K562 (cell line): ENCODE measurements at regions not wholly inside any gene's neighbourhood (a gene's known extent, or its start where the extent isn't known, plus 50 kb on each side); places are given as distances from the start of the nearest gene placed in this dataset.

Experiments
- ATAC-seq: fragments of 200-7000 bp; cut with Tn5 transposase; 3 replicates; pipeline ENCODE4 v1.9.1; 2020; ENCODE audit warnings: moderate library complexity
- BruUV-seq: library from RNA; stranded (reverse); fragments of 400-500 nt; replicated peaks from 2 replicates; lab custom pipeline; 2021; lab: Mats Ljungman, UMichigan
- CTCF ChIA-PET: fragments of 300-600 bp; formaldehyde crosslinking; extraction: SDS; loops from one replicate; lab custom pipeline; 2021; ENCODE audit warnings: low intra/inter-chr PET ratio; lab: Yijun Ruan, JAX
- POLR2A ChIA-PET: fragments of 300-600, 350-650 bp; sonication (Branson Sonifier 250); formaldehyde crosslinking; extraction: SDS; loops from one replicate; lab custom pipeline; 2021; ENCODE audit warnings: antibody characterized with exemption, inconsistent platforms; lab: Yijun Ruan, JAX
- DNase-seq, 4 experiments: peaks; one replicate each; pipeline versions ENCODE4 v3.0.0 to v3.0.0-alpha.2; 2011 to 2018; ENCODE audit warnings: low spot score in 3 of 4, mixed read lengths in 3 of 4; ENCODE audit errors: extremely low read depth in 1 of 4
- FAIRE-seq: peaks from 2 replicates; lab custom pipeline; 2011; peaks lifted over from hg19 to GRCh38; lab: Jason Lieb, UNC
- H2AFZ ChIP-seq: 2 replicates; pipeline ENCODE4 v1.6.0; 2011; ENCODE audit warnings: low read depth, low read length, control low read depth, inconsistent platforms
- H3K27ac ChIP-seq: fragments of 200-600 bp; 3 replicates; pipeline ENCODE4 v1.8.0; 2011; ENCODE audit warnings: low read depth, mild to moderate bottlenecking, control low read depth, inconsistent platforms, low read length, moderate library complexity, mixed read lengths; ENCODE audit errors: extremely low read depth
- H3K27me3 ChIP-seq, 2 experiments: fragments of 300-600 bp in 1 of 2; 2 replicates in 1 of 2; 3 replicates in 1 of 2; pipeline versions ENCODE4 v1.6.0 to v1.8.0; 2011; ENCODE audit warnings: inconsistent platforms in 2 of 2, low read length in 2 of 2, mild to moderate bottlenecking in 1 of 2, mixed read lengths in 1 of 2, moderate library complexity in 1 of 2; ENCODE audit not compliant: control insufficient read depth in 2 of 2, insufficient read depth in 2 of 2
- H3K36me3 ChIP-seq: fragments of 300-600 bp; 3 replicates; pipeline ENCODE4 v1.8.0; 2011; ENCODE audit warnings: mild to moderate bottlenecking, low read length, inconsistent platforms; ENCODE audit not compliant: control insufficient read depth, insufficient read depth
- H3K4me1 ChIP-seq, 2 experiments: fragments of 200-600 bp in 1 of 2; replicated peaks in 1 of 2; 2 replicates in 1 of 2; 3 replicates in 1 of 2; pipeline versions ENCODE4 v1.5.1 to v1.8.0; 2011; ENCODE audit warnings: inconsistent platforms in 2 of 2, low read length in 2 of 2, mild to moderate bottlenecking in 1 of 2, mixed read lengths in 1 of 2, moderate library complexity in 1 of 2; ENCODE audit not compliant: control insufficient read depth in 2 of 2, insufficient read depth in 2 of 2
- H3K4me2 ChIP-seq: 2 replicates; pipeline ENCODE4 v1.6.1; 2011; ENCODE audit warnings: low read length, control low read depth, inconsistent platforms, mixed read lengths; ENCODE audit not compliant: insufficient read depth
- H3K4me3 ChIP-seq: fragments of 200-600 bp; sonication (generic), shearing (Covaris generic); 2 replicates; pipeline ENCODE4 v1.5.1; 2016; ENCODE audit warnings: control low read depth, inconsistent platforms
- H3K79me2 ChIP-seq: fragments of 200-600 bp; 3 replicates; pipeline ENCODE4 v1.8.0; 2011; ENCODE audit warnings: low read length, inconsistent platforms; ENCODE audit not compliant: control insufficient read depth, insufficient read depth
- H3K9ac ChIP-seq, 2 experiments: 2 replicates each; pipeline versions ENCODE4 v1.6.0 to v1.6.1; 2011; ENCODE audit warnings: low read depth in 2 of 2, low read length in 2 of 2, control low read depth in 1 of 2, inconsistent platforms in 1 of 2, mild to moderate bottlenecking in 1 of 2, mixed read lengths in 1 of 2; ENCODE audit not compliant: insufficient read depth in 1 of 2
- H3K9me1 ChIP-seq: one replicate; pipeline ENCODE4 v1.6.0; 2011; ENCODE audit warnings: inconsistent platforms, mild to moderate bottlenecking, low read length, moderate library complexity; ENCODE audit not compliant: control insufficient read depth, insufficient read depth
- H3K9me3 ChIP-seq: replicated peaks from 2 replicates; pipeline ENCODE4 v1.5.1; 2011; ENCODE audit warnings: low read depth, low read length, inconsistent platforms; ENCODE audit not compliant: control insufficient read depth, insufficient read depth
- H4K20me1 ChIP-seq: replicated peaks from 2 replicates; pipeline ENCODE4 v1.6.1; 2011; ENCODE audit warnings: low read length, inconsistent platforms, mixed read lengths; ENCODE audit not compliant: control insufficient read depth, insufficient read depth
- CHD1 ChIP-seq: fragments of 200-600 bp; sonication (generic); IDR thresholded peaks from one replicate; pipeline ENCODE4 v1.6.1; 2012; ENCODE audit warnings: mild to moderate bottlenecking, moderate library complexity, low read length, inconsistent platforms
- CREM ChIP-seq: IDR thresholded peaks from 2 replicates; pipeline ENCODE4 v1.6.1; 2014; ENCODE audit warnings: antibody characterized with exemption, low read depth
- KHSRP ChIP-seq: fragments of 450-650 bp; IDR thresholded peaks from 2 replicates; pipeline ENCODE4 v1.6.1; 2017
- NBN ChIP-seq: fragments of 450-650 bp; IDR thresholded peaks from 2 replicates; pipeline ENCODE4 v1.6.1; 2016; ENCODE audit warnings: low read depth, mild to moderate bottlenecking
- NR3C1 ChIP-seq: sonication (generic); formaldehyde crosslinking; IDR thresholded peaks from 2 replicates; pipeline ENCODE4 v1.8.1; 2022; ENCODE audit warnings: missing genetic modification reagents
- NR4A1 ChIP-seq, 2 experiments: fragments of 250-450 bp in 1 of 2; fragments of 450-650 bp in 1 of 2; sonication (Bioruptor Pico) in 1 of 2; IDR thresholded peaks; 2 replicates each; pipeline versions ENCODE4 v1.4.0 to v1.6.1; 2016 to 2020; ENCODE audit warnings: mild to moderate bottlenecking in 2 of 2, missing compliant biosample characterization in 1 of 2, missing genetic modification characterization in 1 of 2, moderate library complexity in 1 of 2
- PTRF ChIP-seq: fragments of 450-650 bp; IDR thresholded peaks from 2 replicates; pipeline ENCODE4 v1.6.1; 2016; ENCODE audit warnings: mild to moderate bottlenecking, missing genetic modification characterization, missing compliant biosample characterization
- SMARCB1 ChIP-seq: IDR thresholded peaks from 2 replicates; pipeline ENCODE4 v1.6.1; 2011; ENCODE audit warnings: improper control_type of control experiment, low read depth; ENCODE audit not compliant: insufficient read length
- TAF9B ChIP-seq: fragments of 450-650 bp; IDR thresholded peaks from 2 replicates; pipeline ENCODE4 v1.6.1; 2018; ENCODE audit warnings: mild to moderate bottlenecking; ENCODE audit not compliant: partially characterized antibody
- ZBTB7A ChIP-seq: IDR thresholded peaks from 2 replicates; pipeline ENCODE4 v1.6.1; 2011; ENCODE audit warnings: low read depth, mild to moderate bottlenecking, low read length, moderate library complexity, borderline replicate concordance; ENCODE audit not compliant: control insufficient read depth
- ZNF507 ChIP-seq: conservative IDR thresholded peaks from 2 replicates; pipeline ENCODE4 v1.6.1; 2017; ENCODE audit warnings: missing genetic modification characterization, missing compliant biosample characterization
- ZNF77 ChIP-seq: fragments of 250-450 bp; sonication (Bioruptor Pico); IDR thresholded peaks from 2 replicates; pipeline ENCODE4 v1.5.0; 2020
- in situ Hi-C: fragments of 300-500 bp; cut with MboI; formaldehyde crosslinking; loops from 4 replicates; pipeline ENCODE4 v1.15.0; 2018; ENCODE audit warnings: inconsistent platforms, mixed read lengths
- intact Hi-C: fragments of 100-400 bp; cut with micrococcal nuclease; formaldehyde crosslinking; loops from 2 replicates; pipeline ENCODE4 v1.14.2; 2022
- TF ChIP-seq, protein P1 (sequence below): fragments of 250-450 bp; sonication (Bioruptor Pico); IDR thresholded peaks from 2 replicates; pipeline ENCODE4 v1.4.0; 2020; ENCODE audit warnings: borderline replicate concordance
- TF ChIP-seq, protein P2 (sequence below): sonication (generic); formaldehyde crosslinking; IDR thresholded peaks from 2 replicates; pipeline ENCODE4 v1.8.0; 2023; ENCODE audit warnings: missing genetic modification reagents, mild to moderate bottlenecking, borderline replicate concordance
- TF ChIP-seq, protein P3 (sequence below): fragments of 450-650 bp; formaldehyde crosslinking; IDR thresholded peaks from 2 replicates; pipeline ENCODE4 v1.4.0; 2022; ENCODE audit warnings: missing genetic modification characterization

DNA sequence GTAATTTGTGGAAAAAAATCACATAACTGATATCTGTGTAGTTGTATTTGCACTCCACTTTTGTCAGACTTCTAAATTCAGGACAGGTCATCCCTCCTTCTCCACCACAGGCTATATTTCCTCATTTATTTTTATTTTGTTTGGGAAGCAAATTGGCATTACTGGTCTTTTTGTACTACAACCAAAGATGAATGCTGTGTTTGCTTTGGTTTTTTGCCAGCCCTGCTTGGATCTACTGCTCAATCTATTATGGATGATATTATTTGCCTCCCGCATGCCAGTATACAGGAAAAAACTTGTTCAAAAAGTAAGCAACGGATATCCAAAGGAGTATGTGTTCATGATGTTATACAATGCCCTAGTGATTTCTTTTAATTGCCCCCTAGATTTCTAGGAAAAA, 948.8 kb downstream of the TRHDE start (continued):
- TF ChIP-seq, protein P1, sequence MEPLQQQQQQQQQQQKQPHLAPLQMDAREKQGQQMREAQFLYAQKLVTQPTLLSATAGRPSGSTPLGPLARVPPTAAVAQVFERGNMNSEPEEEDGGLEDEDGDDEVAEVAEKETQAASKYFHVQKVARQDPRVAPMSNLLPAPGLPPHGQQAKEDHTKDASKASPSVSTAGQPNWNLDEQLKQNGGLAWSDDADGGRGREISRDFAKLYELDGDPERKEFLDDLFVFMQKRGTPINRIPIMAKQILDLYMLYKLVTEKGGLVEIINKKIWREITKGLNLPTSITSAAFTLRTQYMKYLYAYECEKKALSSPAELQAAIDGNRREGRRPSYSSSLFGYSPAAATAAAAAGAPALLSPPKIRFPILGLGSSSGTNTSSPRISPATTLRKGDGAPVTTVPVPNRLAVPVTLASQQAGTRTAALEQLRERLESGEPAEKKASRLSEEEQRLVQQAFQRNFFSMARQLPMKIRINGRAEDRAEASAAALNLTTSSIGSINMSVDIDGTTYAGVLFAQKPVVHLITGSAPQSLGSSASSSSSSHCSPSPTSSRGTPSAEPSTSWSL = no peak
- TF ChIP-seq KHSRP (no peak), CHD1 (no peak), NR3C1 (CRISPR knock-in tag) (no peak), NBN (no peak)

DNA sequence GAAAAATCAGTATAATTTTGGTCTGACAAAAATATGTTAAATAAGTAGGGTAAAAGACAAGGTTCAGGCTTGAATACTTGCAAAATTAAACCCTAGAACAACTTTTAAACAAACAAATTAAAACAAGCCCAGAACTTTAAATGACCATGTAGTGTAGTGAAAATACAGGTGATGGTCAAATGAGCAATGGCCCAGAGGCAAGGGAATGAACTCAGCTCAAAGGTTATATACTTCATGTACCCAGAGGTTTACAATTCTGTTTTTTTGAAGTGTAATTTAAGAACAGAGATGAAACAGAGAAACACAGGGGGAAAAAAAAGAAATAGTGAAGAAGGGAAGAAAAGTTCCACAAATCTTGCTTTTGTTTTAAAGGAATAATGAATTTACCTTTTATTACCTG, 949.2 kb downstream of the TRHDE start:
- Histone ChIP-seq H2AFZ (no peak overlapping the region), H3K9ac (no peak overlapping the region), H3K4me1 (no peaks in the 10 kb centered on the region), H3K4me3 (no peak overlapping the region), H3K36me3 (no peaks in the 10 kb centered on the region), H3K27ac (no peak overlapping the region), H4K20me1 (no peaks in the 10 kb centered on the region), H3K27me3 (no peaks in the 10 kb centered on the region), H3K9me1 (no peaks in the 10 kb centered on the region), H3K4me2 (no peak overlapping the region), H3K9me3 (no peaks in the 10 kb centered on the region; the same call in 1 of the 2 replicates), H3K79me2 (no peaks in the 10 kb centered on the region)
- DNase-seq (no peak), FAIRE-seq (no peak), ATAC-seq (no peak)
- in situ Hi-C loops = no loop called here
- intact Hi-C loops = no loop called here
- ChIA-PET POLR2A (no interaction called here), CTCF (no interaction called here)
- no TSS peak for BruUV-seq
- no peak for TF ChIP-seq ZNF507
- TF ChIP-seq, protein P2, sequence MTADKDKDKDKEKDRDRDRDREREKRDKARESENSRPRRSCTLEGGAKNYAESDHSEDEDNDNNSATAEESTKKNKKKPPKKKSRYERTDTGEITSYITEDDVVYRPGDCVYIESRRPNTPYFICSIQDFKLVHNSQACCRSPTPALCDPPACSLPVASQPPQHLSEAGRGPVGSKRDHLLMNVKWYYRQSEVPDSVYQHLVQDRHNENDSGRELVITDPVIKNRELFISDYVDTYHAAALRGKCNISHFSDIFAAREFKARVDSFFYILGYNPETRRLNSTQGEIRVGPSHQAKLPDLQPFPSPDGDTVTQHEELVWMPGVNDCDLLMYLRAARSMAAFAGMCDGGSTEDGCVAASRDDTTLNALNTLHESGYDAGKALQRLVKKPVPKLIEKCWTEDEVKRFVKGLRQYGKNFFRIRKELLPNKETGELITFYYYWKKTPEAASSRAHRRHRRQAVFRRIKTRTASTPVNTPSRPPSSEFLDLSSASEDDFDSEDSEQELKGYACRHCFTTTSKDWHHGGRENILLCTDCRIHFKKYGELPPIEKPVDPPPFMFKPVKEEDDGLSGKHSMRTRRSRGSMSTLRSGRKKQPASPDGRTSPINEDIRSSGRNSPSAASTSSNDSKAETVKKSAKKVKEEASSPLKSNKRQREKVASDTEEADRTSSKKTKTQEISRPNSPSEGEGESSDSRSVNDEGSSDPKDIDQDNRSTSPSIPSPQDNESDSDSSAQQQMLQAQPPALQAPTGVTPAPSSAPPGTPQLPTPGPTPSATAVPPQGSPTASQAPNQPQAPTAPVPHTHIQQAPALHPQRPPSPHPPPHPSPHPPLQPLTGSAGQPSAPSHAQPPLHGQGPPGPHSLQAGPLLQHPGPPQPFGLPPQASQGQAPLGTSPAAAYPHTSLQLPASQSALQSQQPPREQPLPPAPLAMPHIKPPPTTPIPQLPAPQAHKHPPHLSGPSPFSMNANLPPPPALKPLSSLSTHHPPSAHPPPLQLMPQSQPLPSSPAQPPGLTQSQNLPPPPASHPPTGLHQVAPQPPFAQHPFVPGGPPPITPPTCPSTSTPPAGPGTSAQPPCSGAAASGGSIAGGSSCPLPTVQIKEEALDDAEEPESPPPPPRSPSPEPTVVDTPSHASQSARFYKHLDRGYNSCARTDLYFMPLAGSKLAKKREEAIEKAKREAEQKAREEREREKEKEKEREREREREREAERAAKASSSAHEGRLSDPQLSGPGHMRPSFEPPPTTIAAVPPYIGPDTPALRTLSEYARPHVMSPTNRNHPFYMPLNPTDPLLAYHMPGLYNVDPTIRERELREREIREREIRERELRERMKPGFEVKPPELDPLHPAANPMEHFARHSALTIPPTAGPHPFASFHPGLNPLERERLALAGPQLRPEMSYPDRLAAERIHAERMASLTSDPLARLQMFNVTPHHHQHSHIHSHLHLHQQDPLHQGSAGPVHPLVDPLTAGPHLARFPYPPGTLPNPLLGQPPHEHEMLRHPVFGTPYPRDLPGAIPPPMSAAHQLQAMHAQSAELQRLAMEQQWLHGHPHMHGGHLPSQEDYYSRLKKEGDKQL (CRISPR knock-in tag) = no peak
- no peak for TF ChIP-seq ZBTB7A
- no peak for TF ChIP-seq ZNF77
- no peak for TF ChIP-seq CREM
- TF ChIP-seq, protein P3, sequence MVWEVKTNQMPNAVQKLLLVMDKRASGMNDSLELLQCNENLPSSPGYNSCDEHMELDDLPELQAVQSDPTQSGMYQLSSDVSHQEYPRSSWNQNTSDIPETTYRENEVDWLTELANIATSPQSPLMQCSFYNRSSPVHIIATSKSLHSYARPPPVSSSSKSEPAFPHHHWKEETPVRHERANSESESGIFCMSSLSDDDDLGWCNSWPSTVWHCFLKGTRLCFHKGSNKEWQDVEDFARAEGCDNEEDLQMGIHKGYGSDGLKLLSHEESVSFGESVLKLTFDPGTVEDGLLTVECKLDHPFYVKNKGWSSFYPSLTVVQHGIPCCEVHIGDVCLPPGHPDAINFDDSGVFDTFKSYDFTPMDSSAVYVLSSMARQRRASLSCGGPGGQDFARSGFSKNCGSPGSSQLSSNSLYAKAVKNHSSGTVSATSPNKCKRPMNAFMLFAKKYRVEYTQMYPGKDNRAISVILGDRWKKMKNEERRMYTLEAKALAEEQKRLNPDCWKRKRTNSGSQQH (CRISPR knock-in tag) = no peak
- TF ChIP-seq PTRF (tag) = no peak
- TF ChIP-seq NR4A1 (CRISPR knock-in tag; IDR thresholded peaks at IDR 0.05) = no peak
- TF ChIP-seq NR4A1 (tag; IDR thresholded peaks at IDR 0.05) = no peak
- no peak for TF ChIP-seq SMARCB1
- TF ChIP-seq TAF9B = no peak
